SK-N-SH (cell line): ENCODE measurements at regions not wholly inside any gene's neighbourhood (a gene's known extent, or its start where the extent isn't known, plus 50 kb on each side); places are given as distances from the start of the nearest gene placed in this dataset.

Experiments
- CTCF ChIA-PET: fragments of 300-600, 350-600 bp; formaldehyde crosslinking; extraction: SDS; loops from one replicate; lab custom pipeline; 2021; lab: Yijun Ruan, JAX
- POLR2A ChIA-PET: fragments of 350-600 bp; sonication (Branson Sonifier 250); formaldehyde crosslinking; extraction: SDS; loops from one replicate; lab custom pipeline; 2020; ENCODE audit warnings: antibody characterized with exemption, inconsistent platforms; lab: Yijun Ruan, JAX
- DNase-seq: peaks from one replicate; pipeline ENCODE4 v3.0.0; 2012
- H2AFZ ChIP-seq: fragments of 200-600 bp; sonication (generic); 2 replicates; pipeline ENCODE4 v1.8.1; 2016; ENCODE audit warnings: antibody characterized with exemption, mild to moderate bottlenecking, low read depth
- H3F3A ChIP-seq: fragments of 200-600 bp; sonication (generic); replicated peaks from 2 replicates; pipeline ENCODE3; 2016; ENCODE audit warnings: antibody characterized with exemption, mild to moderate bottlenecking; ENCODE audit not compliant: insufficient read depth
- H3K27ac ChIP-seq, 2 experiments: fragments of 200-500 bp in 1 of 2; fragments of 200-600 bp in 1 of 2; sonication (Bioruptor generic) in 1 of 2; sonication (generic), shearing (Covaris generic) in 1 of 2; 2 replicates each; pipeline versions ENCODE4 v1.5.1 to v1.6.1; 2014 to 2016; ENCODE audit warnings: low read depth in 2 of 2, inconsistent platforms in 1 of 2, low read length in 1 of 2, mild to moderate bottlenecking in 1 of 2, mixed read lengths in 1 of 2
- H3K27me3 ChIP-seq: fragments of 200-600 bp; sonication (generic), shearing (Covaris generic); 2 replicates; pipeline ENCODE4 v1.6.1; 2016; ENCODE audit warnings: mixed run types; ENCODE audit not compliant: insufficient read depth
- H3K36me3 ChIP-seq, 2 experiments: fragments of 200-500 bp in 1 of 2; fragments of 200-600 bp in 1 of 2; sonication (Bioruptor generic) in 1 of 2; sonication (generic) in 1 of 2; replicated peaks in 1 of 2; 2 replicates each; pipeline versions ENCODE3 to v1.5.1; 2014 to 2016; ENCODE audit warnings: low read length in 1 of 2, mild to moderate bottlenecking in 1 of 2; ENCODE audit not compliant: insufficient read depth in 2 of 2, control insufficient read depth in 1 of 2
- H3K4me1 ChIP-seq, 2 experiments: fragments of 200-500 bp in 1 of 2; fragments of 200-600 bp in 1 of 2; sonication (Bioruptor generic) in 1 of 2; sonication (generic), shearing (Covaris generic) in 1 of 2; 2 replicates each; pipeline versions ENCODE4 v1.5.1 to v1.6.1; 2014 to 2016; ENCODE audit warnings: low read depth in 1 of 2, low read length in 1 of 2, mixed run types in 1 of 2; ENCODE audit not compliant: insufficient read depth in 2 of 2, control insufficient read depth in 1 of 2
- H3K4me2 ChIP-seq: fragments of 200-600 bp; sonication (generic), shearing (Covaris generic); 2 replicates; pipeline ENCODE4 v1.6.1; 2017; ENCODE audit warnings: mixed run types
- H3K4me3 ChIP-seq, 2 experiments: fragments of 200-500 bp in 1 of 2; fragments of 200-600 bp in 1 of 2; sonication (Bioruptor generic) in 1 of 2; sonication (generic), shearing (Covaris generic) in 1 of 2; 2 replicates each; pipeline versions ENCODE4 v1.5.1 to v1.8.1; 2014 to 2016; ENCODE audit warnings: low read depth in 2 of 2, inconsistent platforms in 1 of 2, low read length in 1 of 2, mild to moderate bottlenecking in 1 of 2, mixed read lengths in 1 of 2, moderate library complexity in 1 of 2
- H3K79me2 ChIP-seq: fragments of 200-600 bp; sonication (generic); 2 replicates; pipeline ENCODE4 v1.8.1; 2017; ENCODE audit warnings: mild to moderate bottlenecking; ENCODE audit not compliant: insufficient read depth
- H3K9ac ChIP-seq: fragments of 200-600 bp; sonication (generic); 2 replicates; pipeline ENCODE4 v1.6.1; 2017; ENCODE audit warnings: mixed run types
- H3K9me2 ChIP-seq: fragments of 200-600 bp; sonication (generic); 2 replicates; pipeline ENCODE4 v1.6.1; 2017; ENCODE audit warnings: mixed run types
- H3K9me3 ChIP-seq: fragments of 200-600 bp; sonication (generic); 2 replicates; pipeline ENCODE4 v1.6.1; 2017; ENCODE audit warnings: mixed run types, mild to moderate bottlenecking, moderate library complexity
- H4K20me1 ChIP-seq: fragments of 200-600 bp; sonication (generic); 2 replicates; pipeline ENCODE4 v1.6.1; 2017; ENCODE audit warnings: mild to moderate bottlenecking, mixed run types; ENCODE audit not compliant: insufficient read depth
- CTCF ChIP-seq: fragments of 200-600 bp; sonication (generic); IDR thresholded peaks from 2 replicates; pipeline ENCODE4 v1.6.1; 2017; ENCODE audit warnings: antibody characterized with exemption, mild to moderate bottlenecking, moderate library complexity
- EP300 ChIP-seq, 2 experiments: IDR thresholded peaks; 2 replicates each; pipeline versions ENCODE4 v1.4.0 to v1.6.1; 2012; ENCODE audit warnings: borderline replicate concordance in 1 of 2, low read depth in 1 of 2, low read length in 1 of 2
- FOXJ3 ChIP-seq: sonication (generic); formaldehyde crosslinking; IDR thresholded peaks from 2 replicates; pipeline ENCODE4 v1.5.1; 2020; ENCODE audit warnings: mild to moderate bottlenecking, missing genetic modification reagents
- FOXM1 ChIP-seq: IDR thresholded peaks from 2 replicates; pipeline ENCODE4 v1.4.0; 2012; ENCODE audit warnings: low read depth, mild to moderate bottlenecking
- PBX3 ChIP-seq: IDR thresholded peaks from 2 replicates; pipeline ENCODE4; 2012
- POLR2AphosphoS5 ChIP-seq: IDR thresholded peaks from 2 replicates; pipeline ENCODE4 v1.6.1; 2012; ENCODE audit warnings: low read depth, low read length
- RCOR1 ChIP-seq: fragments of 150-350 bp; IDR thresholded peaks from 2 replicates; pipeline ENCODE4 v1.6.1; 2017; ENCODE audit warnings: antibody characterized with exemption, low read length
- RFX5 ChIP-seq: IDR thresholded peaks from 2 replicates; pipeline ENCODE4 v1.6.1; 2012; ENCODE audit warnings: mild to moderate bottlenecking, improper control_type of control experiment, low read length
- RXRA ChIP-seq: IDR thresholded peaks from 2 replicates; pipeline ENCODE4 v1.4.0; 2012; ENCODE audit warnings: low read depth, mild to moderate bottlenecking, borderline replicate concordance
- TAF1 ChIP-seq: IDR thresholded peaks from 2 replicates; pipeline ENCODE4 v1.6.1; 2012; ENCODE audit warnings: low read depth, mild to moderate bottlenecking, low read length, moderate library complexity, borderline replicate concordance
- USF1 ChIP-seq: IDR thresholded peaks from 2 replicates; pipeline ENCODE4 v1.4.0; 2012; ENCODE audit warnings: low read depth, borderline replicate concordance
- USF2 ChIP-seq: fragments of 150-350 bp; IDR thresholded peaks from 2 replicates; pipeline ENCODE4 v1.6.1; 2017; ENCODE audit warnings: antibody characterized with exemption, low read length, low read depth, borderline replicate concordance

GRCh38 chr4:89541998-89542397 is 234.4 kb upstream of the GPRIN3 start:
- TF ChIP-seq RCOR1 (no peak), TAF1 (no peak), POLR2AphosphoS5 (no peak), USF1 (no peak), RXRA (no peak), USF2 (no peak), PBX3 (no peak), RFX5 (no peak), CTCF (no peak), FOXM1 (no peak), EP300 (IDR thresholded peaks at IDR 0.05; ENCODE audit: borderline replicate concordance in 1 of 2, low read depth in 1 of 2, low read length in 1 of 2) (no peak), FOXJ3 (CRISPR knock-in tag) (no peak)
- Histone ChIP-seq H3K4me3 (no peak overlapping the region), H3K9me2 (no peaks in the 10 kb centered on the region), H3K36me3 (no peaks in the 10 kb centered on the region), H3K4me1 (no peaks in the 10 kb centered on the region), H3K79me2 (no peaks in the 10 kb centered on the region), H2AFZ (no peak overlapping the region), H3F3A (no peaks in the 10 kb centered on the region), H4K20me1 (no peaks in the 10 kb centered on the region), H3K27me3 (no peaks in the 10 kb centered on the region), H3K4me2 (no peak overlapping the region), H3K9ac (no peak overlapping the region), H3K9me3 (no peaks in the 10 kb centered on the region), H3K27ac (no peak overlapping the region)
- ChIA-PET CTCF (interaction anchor here (0.8 to 1.1 kb wide), 3 partner anchors 44 to 107 kb away, joined by 3 read pairs; no protein-coding TSS in a partner anchor), POLR2A (no interaction called here)
- no peak for DNase-seq
